ENCODE measurements at regions not wholly inside any gene's neighbourhood (a gene's known extent, or its start where the extent isn't known, plus 50 kb on each side); places are given as distances from the start of the nearest gene placed in this dataset.

GRCh38 chr19:28420811-28421550 is 792.0 kb downstream of the UQCRFS1 start:
- FAIRE-seq (no peak), DNase-seq (ENCODE audit: insufficient read length, low spot score) (no peak)
- TF ChIP-seq PAX5 (IDR thresholded peaks at IDR 0.05; ENCODE audit: insufficient read depth, low read length, severe bottlenecking) (no peak), POLR2AphosphoS5 (IDR thresholded peaks at IDR 0.05; ENCODE audit: low read depth, low read length) (no peak), POLR2A (IDR thresholded peaks at IDR 0.05; ENCODE audit: low read depth, low read length) (no peak)

- FAIRE-seq (no peak), DNase-seq (ENCODE audit: insufficient read length, low spot score) (no peak)
- TF ChIP-seq POU2F2 (IDR thresholded peaks at IDR 0.05; ENCODE audit: low read depth, low read length) (no peak), TAF1 (IDR thresholded peaks at IDR 0.05; ENCODE audit: low read depth, low read length) (no peak), POLR2A (IDR thresholded peaks at IDR 0.05; ENCODE audit: low read depth, low read length) (no peak), PAX5 (IDR thresholded peaks at IDR 0.05; ENCODE audit: insufficient read depth, low read length, severe bottlenecking) (no peak), SPI1 (IDR thresholded peaks at IDR 0.05; ENCODE audit: low read depth, low read length) (no peak), POLR2AphosphoS5 (IDR thresholded peaks at IDR 0.05; ENCODE audit: low read depth, low read length) (no peak)
Measured at GRCh38 chr19:28419312-28419711, 793.6 kb downstream of the UQCRFS1 start.

DNA sequence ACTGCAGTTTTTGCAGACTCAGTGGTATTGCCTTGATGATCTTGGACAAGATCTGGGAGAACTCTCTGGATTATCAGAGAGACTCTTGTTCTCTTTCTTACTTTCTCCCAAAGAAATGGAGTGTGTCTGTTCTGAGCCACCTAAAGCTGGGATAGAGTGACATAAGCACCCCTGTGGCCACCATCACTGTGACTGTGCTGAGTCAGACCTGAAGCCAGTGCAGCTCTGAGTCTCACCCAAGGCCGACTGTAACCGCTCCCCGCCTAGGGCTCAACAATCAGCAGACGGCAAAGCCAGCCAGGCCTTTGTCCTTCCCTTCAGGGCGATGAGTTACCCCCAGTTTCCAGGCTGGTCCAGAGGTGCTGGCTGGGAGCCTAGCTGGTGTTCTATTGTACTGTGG is 795.6 kb downstream of the UQCRFS1 start:
- no peak for TF ChIP-seq POLR2AphosphoS5 (IDR thresholded peaks at IDR 0.05; ENCODE audit: low read depth, low read length)
- TF ChIP-seq SPI1 (IDR thresholded peaks at IDR 0.05; ENCODE audit: low read depth, low read length), result no peak
- no peak for TF ChIP-seq POLR2A (IDR thresholded peaks at IDR 0.05; ENCODE audit: low read depth, low read length)
- no peak for TF ChIP-seq TAF1 (IDR thresholded peaks at IDR 0.05; ENCODE audit: low read depth, low read length)
- TF ChIP-seq PAX5 (IDR thresholded peaks at IDR 0.05; ENCODE audit: insufficient read depth, low read length, severe bottlenecking), result no peak
- no peak for TF ChIP-seq POU2F2 (IDR thresholded peaks at IDR 0.05; ENCODE audit: low read depth, low read length)
- FAIRE-seq, result no peak

GRCh38 chr19:28416245-28416644 is 796.7 kb downstream of the UQCRFS1 start:
- FAIRE-seq (no peak), DNase-seq (ENCODE audit: insufficient read length, low spot score) (no peak)
- TF ChIP-seq POLR2AphosphoS5 (IDR thresholded peaks at IDR 0.05; ENCODE audit: low read depth, low read length), result no peak

More for the DNA sequence above, 795.6 kb downstream of the UQCRFS1 start:
- no peak for DNase-seq (ENCODE audit: insufficient read length, low spot score)

GRCh38 chr19:28414748-28415147 is 798.2 kb downstream of the UQCRFS1 start:
- no peak for FAIRE-seq
- no peak for DNase-seq (ENCODE audit: insufficient read length, low spot score)
- TF ChIP-seq POLR2A (IDR thresholded peaks at IDR 0.05; ENCODE audit: low read depth, low read length) (no peak), POU2F2 (IDR thresholded peaks at IDR 0.05; ENCODE audit: low read depth, low read length) (no peak), TAF1 (IDR thresholded peaks at IDR 0.05; ENCODE audit: low read depth, low read length) (no peak), POLR2AphosphoS5 (IDR thresholded peaks at IDR 0.05; ENCODE audit: low read depth, low read length) (no peak), PAX5 (IDR thresholded peaks at IDR 0.05; ENCODE audit: insufficient read depth, low read length, severe bottlenecking) (no peak), SPI1 (IDR thresholded peaks at IDR 0.05; ENCODE audit: low read depth, low read length) (no peak)

DNA sequence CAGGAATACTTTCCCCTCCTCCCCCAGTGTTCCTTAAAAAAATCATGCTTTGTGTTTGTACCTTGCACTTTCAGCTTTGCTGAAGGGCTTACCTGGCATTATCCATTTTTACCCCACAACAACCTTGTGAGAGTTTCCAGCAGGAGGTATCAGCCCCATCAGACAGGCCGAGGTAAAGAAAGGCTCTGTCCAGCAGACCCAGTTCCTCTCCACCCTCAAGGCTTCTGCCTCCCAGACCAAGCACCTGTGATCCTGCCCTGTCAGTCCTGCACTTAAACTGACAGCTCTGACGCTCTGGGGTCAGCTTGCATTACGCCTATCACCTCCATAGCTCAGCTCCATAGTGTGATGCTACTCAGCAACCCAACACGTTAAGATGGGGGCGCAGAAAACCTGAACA is 803.1 kb downstream of the UQCRFS1 start:
- no peak for DNase-seq (ENCODE audit: insufficient read length, low spot score)
- FAIRE-seq, result no peak
- no peak for TF ChIP-seq POLR2AphosphoS5 (IDR thresholded peaks at IDR 0.05; ENCODE audit: low read depth, low read length)
- no peak for TF ChIP-seq POLR2A (IDR thresholded peaks at IDR 0.05; ENCODE audit: low read depth, low read length)
- no peak for TF ChIP-seq TAF1 (IDR thresholded peaks at IDR 0.05; ENCODE audit: low read depth, low read length)
- no peak for TF ChIP-seq SPI1 (IDR thresholded peaks at IDR 0.05; ENCODE audit: low read depth, low read length)
- no peak for TF ChIP-seq PAX5 (IDR thresholded peaks at IDR 0.05; ENCODE audit: insufficient read depth, low read length, severe bottlenecking)
- TF ChIP-seq POU2F2 (IDR thresholded peaks at IDR 0.05; ENCODE audit: low read depth, low read length), result no peak

- TF ChIP-seq POLR2AphosphoS5 (IDR thresholded peaks at IDR 0.05; ENCODE audit: low read depth, low read length) (no peak), POLR2A (IDR thresholded peaks at IDR 0.05; ENCODE audit: low read depth, low read length) (no peak), SPI1 (IDR thresholded peaks at IDR 0.05; ENCODE audit: low read depth, low read length) (no peak), POU2F2 (IDR thresholded peaks at IDR 0.05; ENCODE audit: low read depth, low read length) (no peak), PAX5 (IDR thresholded peaks at IDR 0.05; ENCODE audit: insufficient read depth, low read length, severe bottlenecking) (no peak), TAF1 (IDR thresholded peaks at IDR 0.05; ENCODE audit: low read depth, low read length) (no peak)
- DNase-seq (ENCODE audit: insufficient read length, low spot score) (no peak), FAIRE-seq (no peak)
Measured at GRCh38 chr19:28406966-28407365, 806.0 kb downstream of the UQCRFS1 start.

DNA sequence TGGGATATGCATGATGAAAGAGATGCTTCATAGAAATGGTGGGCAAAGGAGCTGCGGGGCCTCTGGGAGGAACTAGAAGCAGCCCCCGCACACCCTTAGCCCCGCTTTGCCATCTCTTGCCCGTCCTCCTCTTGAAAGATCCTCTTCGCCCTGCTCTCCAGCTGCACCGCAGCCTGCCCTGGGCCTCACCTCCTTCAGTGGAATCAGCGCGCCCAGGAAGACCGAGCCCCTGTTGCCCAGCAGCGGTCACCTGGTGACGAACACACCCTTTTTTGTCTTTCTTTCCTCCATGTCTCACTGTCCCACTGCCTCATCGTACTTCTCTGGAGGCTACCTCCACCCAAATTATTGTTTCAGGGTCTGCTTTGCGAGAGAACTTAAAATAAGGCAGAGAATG is 807.6 kb downstream of the UQCRFS1 start:
- FAIRE-seq, result no peak
- no peak for TF ChIP-seq SPI1 (IDR thresholded peaks at IDR 0.05; ENCODE audit: low read depth, low read length)
- TF ChIP-seq TAF1 (IDR thresholded peaks at IDR 0.05; ENCODE audit: low read depth, low read length), result no peak
- no peak for TF ChIP-seq POU2F2 (IDR thresholded peaks at IDR 0.05; ENCODE audit: low read depth, low read length)
- no peak for TF ChIP-seq POLR2A (IDR thresholded peaks at IDR 0.05; ENCODE audit: low read depth, low read length)
- DNase-seq (ENCODE audit: insufficient read length, low spot score), result no peak

DNA sequence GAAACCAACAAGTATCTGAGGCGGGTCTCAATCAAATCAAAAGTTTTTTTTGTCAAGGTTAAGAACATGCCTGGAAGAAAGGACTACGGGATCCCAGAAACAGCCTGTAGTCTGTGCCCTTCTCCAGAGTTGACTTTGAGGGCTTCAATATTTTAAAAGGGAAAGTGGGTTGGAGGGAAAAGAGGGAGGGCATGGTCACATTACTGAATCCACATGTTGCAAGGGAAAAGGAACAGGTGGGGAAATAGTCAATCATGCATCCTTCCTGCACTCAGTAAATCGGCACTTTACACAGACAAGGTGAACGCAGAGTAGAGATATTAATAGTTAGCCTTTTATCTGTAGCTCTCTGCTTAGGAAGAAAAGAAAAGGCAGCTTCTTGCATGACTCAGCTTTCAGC is 808.5 kb downstream of the UQCRFS1 start:
- no peak for FAIRE-seq
- DNase-seq (ENCODE audit: insufficient read length, low spot score), result no peak
- TF ChIP-seq TAF1 (IDR thresholded peaks at IDR 0.05; ENCODE audit: low read depth, low read length) (no peak), SPI1 (IDR thresholded peaks at IDR 0.05; ENCODE audit: low read depth, low read length) (no peak), POU2F2 (IDR thresholded peaks at IDR 0.05; ENCODE audit: low read depth, low read length) (no peak)

DNA sequence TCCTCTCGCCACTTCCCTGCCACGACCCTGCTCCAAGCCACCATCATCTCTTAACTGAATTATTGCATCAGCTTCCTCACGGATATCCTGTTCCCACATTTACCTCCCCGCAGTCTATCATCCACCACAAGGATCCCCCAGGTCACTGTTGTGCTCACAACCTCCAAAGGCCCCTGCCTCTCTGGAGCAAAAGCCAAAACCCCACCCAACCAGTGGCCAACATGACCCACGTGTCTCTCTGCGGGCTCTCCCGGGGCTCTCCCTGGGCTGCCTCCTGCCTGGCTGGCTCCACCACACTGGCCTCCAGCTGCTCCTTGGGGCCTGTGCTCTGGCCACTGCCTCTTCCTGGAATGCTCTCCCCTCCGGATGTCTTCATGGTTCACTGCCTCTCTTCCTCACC is 809.3 kb downstream of the UQCRFS1 start:
- no peak for TF ChIP-seq PAX5 (IDR thresholded peaks at IDR 0.05; ENCODE audit: insufficient read depth, low read length, severe bottlenecking)
- TF ChIP-seq POU2F2 (IDR thresholded peaks at IDR 0.05; ENCODE audit: low read depth, low read length), result no peak
- TF ChIP-seq POLR2AphosphoS5 (IDR thresholded peaks at IDR 0.05; ENCODE audit: low read depth, low read length), result no peak
- TF ChIP-seq POLR2A (IDR thresholded peaks at IDR 0.05; ENCODE audit: low read depth, low read length), result no peak
- no peak for TF ChIP-seq TAF1 (IDR thresholded peaks at IDR 0.05; ENCODE audit: low read depth, low read length)
- no peak for TF ChIP-seq SPI1 (IDR thresholded peaks at IDR 0.05; ENCODE audit: low read depth, low read length)
- no peak for FAIRE-seq

More for the DNA sequence above, 809.3 kb downstream of the UQCRFS1 start:
- DNase-seq (ENCODE audit: insufficient read length, low spot score), result no peak

All from GM12891 (cell line).